ENCODE measurements at regions not wholly inside any gene's neighbourhood (a gene's known extent, or its start where the extent isn't known, plus 50 kb on each side); places are given as distances from the start of the nearest gene placed in this dataset.

DNA sequence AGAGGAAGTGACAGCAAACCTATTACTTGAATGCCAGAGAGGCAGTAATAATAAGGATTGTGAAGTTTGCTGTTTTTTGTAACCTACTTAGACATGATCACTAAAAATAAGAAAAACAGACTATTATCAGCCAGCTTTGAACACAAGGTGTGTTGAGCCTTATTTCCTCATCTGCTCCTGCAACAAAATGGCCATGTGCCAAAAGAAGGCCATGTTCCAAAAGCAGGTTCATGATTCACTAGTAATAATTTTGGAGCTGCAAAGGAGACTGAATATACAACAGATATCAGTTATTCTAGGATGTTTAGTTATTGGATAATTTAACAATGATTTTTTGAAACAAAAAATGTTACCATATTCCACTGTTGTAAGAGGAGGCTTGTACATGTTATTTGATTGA is 578.7 kb downstream of the SQOR start:
- POLR2A ChIA-PET (ENCODE audit: unreplicated experiment): no interaction called here
- BruUV-seq (replicated peaks): no TSS peak
- H3K9me3 ChIP-seq (ENCODE audit: low read length): no peaks in the 10 kb centered on the region

GRCh38 chr15:46222826-46223225 is 588.0 kb downstream of the SQOR start:
- Histone ChIP-seq H3K4me3 (ENCODE audit: low read length) (no peak overlapping the region), H3K79me2 (ENCODE audit: low read length) (no peaks in the 10 kb centered on the region), H2AFZ (ENCODE audit: low read length) (no peak overlapping the region), H3K4me2 (ENCODE audit: low read length) (no peak overlapping the region), H3K9me2 (replicated peaks; ENCODE audit: low read length) (no peaks in the 10 kb centered on the region), H4K20me1 (ENCODE audit: low read length) (no peaks in the 10 kb centered on the region), H3K9me3 (ENCODE audit: low read length) (no peaks in the 10 kb centered on the region), H3K27ac (ENCODE audit: low read length) (no peak overlapping the region), H3K4me1 (ENCODE audit: insufficient read depth, low read length) (no peaks in the 10 kb centered on the region), H3K9ac (ENCODE audit: low read length) (no peak overlapping the region), H3K27me3 (ENCODE audit: low read length) (no peaks in the 10 kb centered on the region), H3K36me3 (ENCODE audit: low read depth, low read length) (no peaks in the 10 kb centered on the region), H3F3A (ENCODE audit: low read length, unreplicated experiment) (no peaks in the 10 kb centered on the region)
- ChIA-PET POLR2A (ENCODE audit: unreplicated experiment) (no interaction called here), CTCF (interaction anchor here (0.6 kb wide), 1 partner anchor 421 kb away, joined by 4 read pairs; no protein-coding TSS in a partner anchor)
- BruUV-seq (replicated peaks): no TSS peak
- TF ChIP-seq EZH2phosphoT487 (IDR thresholded peaks at IDR 0.05; ENCODE audit: borderline replicate concordance, low read length) (no peak), EZH2 (IDR thresholded peaks at IDR 0.05; ENCODE audit: low read length, unreplicated experiment) (no peak)
- TF ChIP-seq, protein P1, sequence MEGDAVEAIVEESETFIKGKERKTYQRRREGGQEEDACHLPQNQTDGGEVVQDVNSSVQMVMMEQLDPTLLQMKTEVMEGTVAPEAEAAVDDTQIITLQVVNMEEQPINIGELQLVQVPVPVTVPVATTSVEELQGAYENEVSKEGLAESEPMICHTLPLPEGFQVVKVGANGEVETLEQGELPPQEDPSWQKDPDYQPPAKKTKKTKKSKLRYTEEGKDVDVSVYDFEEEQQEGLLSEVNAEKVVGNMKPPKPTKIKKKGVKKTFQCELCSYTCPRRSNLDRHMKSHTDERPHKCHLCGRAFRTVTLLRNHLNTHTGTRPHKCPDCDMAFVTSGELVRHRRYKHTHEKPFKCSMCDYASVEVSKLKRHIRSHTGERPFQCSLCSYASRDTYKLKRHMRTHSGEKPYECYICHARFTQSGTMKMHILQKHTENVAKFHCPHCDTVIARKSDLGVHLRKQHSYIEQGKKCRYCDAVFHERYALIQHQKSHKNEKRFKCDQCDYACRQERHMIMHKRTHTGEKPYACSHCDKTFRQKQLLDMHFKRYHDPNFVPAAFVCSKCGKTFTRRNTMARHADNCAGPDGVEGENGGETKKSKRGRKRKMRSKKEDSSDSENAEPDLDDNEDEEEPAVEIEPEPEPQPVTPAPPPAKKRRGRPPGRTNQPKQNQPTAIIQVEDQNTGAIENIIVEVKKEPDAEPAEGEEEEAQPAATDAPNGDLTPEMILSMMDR (conservative IDR thresholded peaks at IDR 0.05; ENCODE audit: low read depth, low read length): no peak
- DNase-seq (no peak), ATAC-seq (no peak)
- intact Hi-C loops (cut with micrococcal nuclease): no loop called here

More for the DNA sequence above, 578.7 kb downstream of the SQOR start:
- no peak overlapping the region for H2AFZ ChIP-seq (ENCODE audit: low read length)
- no peaks in the 10 kb centered on the region for H3K9me2 ChIP-seq (replicated peaks; ENCODE audit: low read length)
- no peaks in the 10 kb centered on the region for H3K27me3 ChIP-seq (ENCODE audit: low read length)
- no peaks in the 10 kb centered on the region for H4K20me1 ChIP-seq (ENCODE audit: low read length)
- no peak overlapping the region for H3K9ac ChIP-seq (ENCODE audit: low read length)
- no peak overlapping the region for H3K27ac ChIP-seq (ENCODE audit: low read length)
- no peaks in the 10 kb centered on the region for H3K4me1 ChIP-seq (ENCODE audit: insufficient read depth, low read length)
- CTCF ChIA-PET: no interaction called here
- no peak overlapping the region for H3K4me2 ChIP-seq (ENCODE audit: low read length)
- no peaks in the 10 kb centered on the region for H3K79me2 ChIP-seq (ENCODE audit: low read length)
- TF ChIP-seq EZH2 (IDR thresholded peaks at IDR 0.05; ENCODE audit: low read length, unreplicated experiment): no peak
- TF ChIP-seq, protein P1 (conservative IDR thresholded peaks at IDR 0.05; ENCODE audit: low read depth, low read length): no peak
- H3K36me3 ChIP-seq (ENCODE audit: low read depth, low read length): no peaks in the 10 kb centered on the region
- intact Hi-C loops (cut with micrococcal nuclease): loop anchor here (5.0 kb wide), 1 partner anchor 879 kb away; no protein-coding TSS in a partner anchor
- no peaks in the 10 kb centered on the region for H3F3A ChIP-seq (ENCODE audit: low read length, unreplicated experiment)
- no peak for ATAC-seq
- no peak for DNase-seq
- H3K4me3 ChIP-seq (ENCODE audit: low read length): no peak overlapping the region

GRCh38 chr15:46229263-46229662 is 594.4 kb downstream of the SQOR start:
- POLR2A ChIA-PET (ENCODE audit: unreplicated experiment): no interaction called here

More at GRCh38 chr15:46229263-46229662, 594.4 kb downstream of the SQOR start:
- H3K4me2 ChIP-seq (ENCODE audit: low read length): no peak overlapping the region
- DNase-seq: no peak
- H3K4me1 ChIP-seq (ENCODE audit: insufficient read depth, low read length): no peaks in the 10 kb centered on the region
- BruUV-seq (replicated peaks): no TSS peak
- no peaks in the 10 kb centered on the region for H3F3A ChIP-seq (ENCODE audit: low read length, unreplicated experiment)
- no peak overlapping the region for H3K4me3 ChIP-seq (ENCODE audit: low read length)
- no peak overlapping the region for H3K9ac ChIP-seq (ENCODE audit: low read length)
- CTCF ChIA-PET: no interaction called here
- H3K9me3 ChIP-seq (ENCODE audit: low read length): no peaks in the 10 kb centered on the region
- intact Hi-C loops (cut with micrococcal nuclease): no loop called here
- H3K9me2 ChIP-seq (replicated peaks; ENCODE audit: low read length): no peaks in the 10 kb centered on the region
- no peak overlapping the region for H2AFZ ChIP-seq (ENCODE audit: low read length)
- no peaks in the 10 kb centered on the region for H3K27me3 ChIP-seq (ENCODE audit: low read length)
- H3K36me3 ChIP-seq (ENCODE audit: low read depth, low read length): no peaks in the 10 kb centered on the region
- TF ChIP-seq EZH2phosphoT487 (IDR thresholded peaks at IDR 0.05; ENCODE audit: borderline replicate concordance, low read length): no peak
- TF ChIP-seq EZH2 (IDR thresholded peaks at IDR 0.05; ENCODE audit: low read length, unreplicated experiment): no peak
- TF ChIP-seq, protein P1 (conservative IDR thresholded peaks at IDR 0.05; ENCODE audit: low read depth, low read length): no peak
- no peaks in the 10 kb centered on the region for H4K20me1 ChIP-seq (ENCODE audit: low read length)
- H3K79me2 ChIP-seq (ENCODE audit: low read length): no peaks in the 10 kb centered on the region
- no peak overlapping the region for H3K27ac ChIP-seq (ENCODE audit: low read length)
- ATAC-seq: no peak

All from PC-3 (cell line).